CD4-positive, alpha-beta T cell treated with Interleukin-4 for 1 hour (primary cell): ENCODE measurements at regions not wholly inside any gene's neighbourhood (a gene's known extent, or its start where the extent isn't known, plus 50 kb on each side); places are given as distances from the start of the nearest gene placed in this dataset.
"Not testable (repeated sequence)": the region's sequence is repeated elsewhere in the genome, so short reads cannot be mapped to it uniquely, and the experiment has no call there.

Experiments used
- DNase-seq, 2 donors: peaks; one replicate each; pipeline ENCODE4 v3.0.0-alpha.2; 2020 to 2022

DNA sequence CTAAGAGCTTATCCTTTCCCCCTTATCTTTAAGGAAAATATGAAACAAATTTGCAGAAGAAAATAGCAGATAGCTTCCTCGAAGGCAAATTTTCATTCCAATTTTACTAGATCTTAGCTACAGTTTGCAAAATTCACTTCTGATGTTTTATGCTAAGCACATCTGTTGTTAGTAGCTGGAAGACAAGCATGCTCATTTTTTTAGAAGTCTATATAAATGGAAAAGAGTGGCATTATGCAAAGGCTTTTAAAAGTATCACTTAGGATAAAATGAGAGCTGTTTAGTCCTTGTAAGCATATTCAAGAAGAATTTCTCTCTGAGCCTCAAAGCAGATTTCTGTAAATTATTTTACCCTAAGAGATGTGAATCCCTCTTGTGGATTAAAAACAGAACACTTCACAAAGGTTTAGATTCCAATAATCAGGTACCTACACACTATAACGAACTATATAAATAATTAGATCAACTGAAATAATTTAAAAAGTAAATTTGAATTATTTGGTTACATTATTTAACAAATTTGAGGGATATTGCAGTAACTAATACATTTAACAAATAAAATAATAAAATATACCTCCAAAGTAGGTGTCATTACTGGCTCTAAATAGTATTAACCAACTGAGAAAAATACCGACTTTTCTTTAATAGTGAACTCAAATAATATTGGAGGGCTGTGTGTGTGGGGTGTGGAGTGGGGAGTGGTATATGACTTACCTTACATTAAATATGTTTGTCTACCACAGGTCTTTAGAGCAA lies 307.1 kb downstream of the SEMA3D start:
- DNase-seq, result no peak

DNA sequence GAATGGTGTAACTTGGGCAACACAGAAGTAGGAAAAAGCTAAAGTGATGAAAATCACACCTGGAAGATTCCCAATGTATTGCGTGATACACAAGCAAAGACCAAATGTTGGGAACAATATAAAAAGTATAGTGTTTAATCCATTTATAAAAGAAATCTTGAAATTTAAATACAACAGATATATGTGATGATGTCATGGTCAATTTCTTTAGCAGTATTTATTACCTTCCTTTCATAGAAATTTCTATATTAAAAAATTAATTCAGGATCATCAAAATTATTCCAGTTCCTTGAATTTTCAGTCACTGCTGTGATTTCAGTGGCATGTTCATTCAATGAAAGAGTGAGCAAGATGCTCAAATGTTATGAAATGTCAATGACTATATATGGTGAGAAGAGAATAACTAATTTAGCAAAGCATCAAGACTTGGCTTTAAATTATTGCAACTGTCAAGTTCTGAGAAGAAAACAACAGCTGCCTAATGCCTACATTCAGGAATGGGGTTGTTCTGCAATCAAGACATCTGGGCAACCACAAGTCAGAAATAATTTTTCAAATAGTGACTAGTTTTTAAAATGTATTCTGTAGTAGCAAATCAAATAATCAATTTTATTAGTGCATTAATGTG lies 308.8 kb downstream of the SEMA3D start:
- DNase-seq, result no peak

DNA sequence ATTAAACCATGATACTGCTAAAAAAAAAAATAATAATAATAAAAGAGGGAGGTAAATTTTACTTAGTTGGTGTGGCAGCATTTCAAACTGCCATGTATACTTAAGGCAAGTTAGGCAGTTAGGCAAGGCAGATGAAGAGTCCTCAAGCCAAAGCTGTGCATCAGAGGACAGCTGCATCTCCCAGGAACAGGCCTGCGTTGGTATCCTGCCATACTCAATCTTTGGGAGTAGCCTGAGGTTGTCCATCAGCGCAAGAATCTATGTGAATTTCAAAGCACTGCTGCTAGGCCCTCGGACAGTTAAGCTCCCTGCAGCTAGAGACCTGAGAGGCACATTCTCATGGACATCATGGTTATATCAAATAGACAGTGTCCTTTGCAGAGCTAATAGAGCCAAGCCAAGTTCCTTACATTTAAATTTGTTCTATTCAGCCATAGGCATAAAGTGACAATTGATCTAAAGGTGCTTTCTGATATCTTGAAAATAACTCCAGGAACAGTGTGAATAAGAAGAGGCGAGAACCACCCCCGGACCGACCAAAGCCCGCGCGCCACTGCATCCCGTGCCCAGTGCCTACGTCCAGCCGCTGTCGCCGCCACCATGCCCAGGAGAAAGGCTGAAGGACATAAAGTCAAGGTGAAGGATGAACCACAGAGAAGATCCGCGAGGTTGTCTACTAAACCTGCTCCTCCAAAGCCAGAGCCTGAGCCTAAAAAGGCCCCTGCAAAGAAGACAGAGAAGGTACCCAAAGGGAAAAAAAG lies 310.6 kb downstream of the SEMA3D start:
- DNase-seq, result no peak

DNA sequence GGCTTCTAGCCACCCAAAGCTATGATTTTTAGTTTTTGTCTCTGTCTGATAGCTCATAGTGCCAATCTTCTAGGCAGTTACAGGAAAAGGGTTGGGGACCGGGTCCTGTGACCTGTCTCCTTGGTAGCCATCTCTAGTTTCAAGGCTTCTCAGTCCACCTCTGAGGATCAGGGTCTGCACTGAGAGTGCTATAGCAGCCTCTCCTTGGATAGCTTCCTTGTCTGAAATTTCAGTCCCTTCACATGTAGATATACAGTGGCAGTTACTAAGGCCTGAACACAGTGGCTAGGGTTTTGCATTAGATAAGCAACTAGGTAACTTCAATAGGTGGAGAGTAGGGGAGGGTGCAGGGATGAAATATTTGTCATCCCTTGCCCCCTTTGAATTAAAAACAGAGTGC lies 321.3 kb downstream of the SEMA3D start:
- DNase-seq, result no peak

DNA sequence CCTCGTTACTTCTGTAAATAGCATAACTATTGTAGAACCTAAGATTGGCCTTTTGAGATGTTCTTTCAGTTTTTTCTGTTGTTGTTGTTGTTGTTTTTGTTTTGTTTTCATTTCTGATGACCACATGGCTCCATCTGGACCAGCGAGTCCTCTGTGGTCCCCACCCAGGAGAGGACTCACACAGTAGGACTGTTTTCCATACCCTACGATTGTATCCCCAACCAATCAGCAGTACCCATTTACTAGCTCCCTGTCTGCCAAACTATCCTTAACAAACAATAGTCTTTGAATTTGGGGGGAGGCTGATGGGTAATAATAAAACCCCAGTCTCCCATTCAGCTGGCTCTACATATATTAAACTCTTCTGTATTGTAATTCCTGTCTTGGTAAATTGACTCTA lies 329.5 kb downstream of the SEMA3D start:
- no peak for DNase-seq

GRCh38 chr7:84855758-84856157 lies 331.1 kb downstream of the SEMA3D start:
- no peak for DNase-seq

DNA sequence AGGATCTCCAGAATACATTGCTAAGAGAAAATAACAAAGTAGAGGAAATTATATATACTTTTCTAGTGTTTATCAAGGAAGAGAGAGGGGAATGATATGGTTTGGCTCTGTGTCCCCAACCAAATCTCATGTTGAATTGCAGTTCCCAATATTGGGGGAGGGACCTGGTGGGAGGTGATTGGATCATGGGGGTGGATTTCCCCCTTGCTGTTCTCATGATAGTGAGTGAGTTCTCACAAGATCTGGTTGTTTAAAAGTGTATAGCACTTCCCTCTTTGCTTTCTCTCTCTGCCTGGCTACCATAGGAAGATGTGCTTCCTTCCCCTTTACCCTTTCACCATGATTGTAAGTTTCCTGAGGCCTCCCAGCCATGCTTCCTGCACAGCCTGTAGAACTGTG lies 337.9 kb downstream of the SEMA3D start:
- DNase-seq, result not testable (repeated sequence)

DNA sequence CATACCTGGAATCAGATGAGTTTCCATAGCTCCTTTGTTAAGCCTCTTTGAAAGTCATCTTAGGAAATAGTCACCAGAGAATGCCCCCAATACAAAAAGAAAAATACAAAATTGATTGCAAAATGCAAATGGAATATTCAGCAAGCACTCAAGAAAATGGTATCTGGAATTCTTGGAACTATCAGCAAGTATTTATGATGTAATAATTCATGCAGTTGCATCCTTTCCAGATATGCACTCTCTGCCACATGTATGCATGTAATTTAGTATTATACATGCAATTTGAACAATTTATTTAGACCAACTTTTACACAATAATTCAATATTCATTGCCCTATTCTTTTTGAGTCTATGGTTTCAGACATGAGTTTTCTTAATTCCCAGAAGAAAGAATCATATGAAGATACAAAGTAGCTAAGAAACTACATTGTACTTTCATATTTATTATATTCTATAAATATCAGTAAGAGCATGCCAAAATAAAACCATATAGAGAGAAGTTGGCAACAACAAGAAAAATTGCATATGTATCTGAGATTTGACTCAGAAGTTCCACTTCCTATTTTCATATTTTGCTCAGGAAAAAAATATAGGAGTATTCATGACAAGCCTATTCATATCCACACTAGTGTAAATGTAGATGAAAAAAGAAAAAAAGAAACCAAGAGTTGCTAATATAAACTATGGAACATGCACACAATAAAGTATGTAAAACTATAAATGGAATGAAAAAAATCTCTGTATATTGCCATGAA lies 338.5 kb downstream of the SEMA3D start:
- DNase-seq, result no peak

- no peak for DNase-seq
Measured at GRCh38 chr7:84847790-84848189, 339.1 kb downstream of the SEMA3D start.

- no peak for DNase-seq
Measured at GRCh38 chr7:84847038-84847437, 339.8 kb downstream of the SEMA3D start.

GRCh38 chr7:84845971-84846370 lies 340.9 kb downstream of the SEMA3D start:
- no peak for DNase-seq

- DNase-seq, result no peak
Measured at GRCh38 chr7:84844771-84845170, 342.1 kb downstream of the SEMA3D start.

DNA sequence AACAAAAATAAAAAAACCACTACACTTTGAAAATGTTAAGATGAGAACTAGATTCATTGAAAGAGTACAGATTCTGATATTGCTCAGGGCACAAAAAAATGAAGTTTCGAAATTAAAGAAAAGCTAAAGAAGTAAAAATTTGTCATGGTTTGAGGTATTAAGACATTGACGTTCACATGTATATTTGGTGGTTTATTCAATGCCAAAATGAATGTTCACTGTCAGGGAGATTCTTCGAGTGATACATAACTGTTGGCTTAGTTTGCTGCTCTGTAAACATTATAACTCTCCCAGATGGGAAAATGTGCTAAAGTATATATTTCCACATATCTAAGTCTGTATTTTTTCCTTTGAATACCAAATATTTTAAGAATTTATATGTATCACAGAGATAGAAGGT lies 345.0 kb downstream of the SEMA3D start:
- DNase-seq, result no peak

- DNase-seq, result no peak
Measured at GRCh38 chr7:84838857-84839256, 348.0 kb downstream of the SEMA3D start.

- DNase-seq, result no peak
Measured at GRCh38 chr7:84837405-84837804, 349.5 kb downstream of the SEMA3D start.

DNA sequence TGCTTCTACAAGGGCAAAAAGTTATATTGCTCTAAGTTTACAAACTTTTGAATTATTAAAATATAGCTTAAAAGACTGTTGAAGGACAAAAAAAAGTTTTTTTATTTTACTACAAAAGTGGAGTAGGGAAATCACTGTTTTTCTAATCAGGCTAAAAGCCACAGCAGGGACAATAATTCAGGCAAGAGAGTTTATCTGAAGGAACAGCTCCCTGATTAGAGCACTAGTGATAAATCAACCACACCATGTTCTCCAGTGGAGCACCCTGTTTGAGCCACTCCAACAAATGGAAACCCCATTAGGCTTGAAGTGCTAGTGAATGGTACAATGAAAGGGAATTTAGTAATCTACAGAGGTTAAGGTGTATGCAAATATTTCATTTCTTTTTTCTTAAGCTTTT lies 357.1 kb downstream of the SEMA3D start:
- no peak for DNase-seq

DNA sequence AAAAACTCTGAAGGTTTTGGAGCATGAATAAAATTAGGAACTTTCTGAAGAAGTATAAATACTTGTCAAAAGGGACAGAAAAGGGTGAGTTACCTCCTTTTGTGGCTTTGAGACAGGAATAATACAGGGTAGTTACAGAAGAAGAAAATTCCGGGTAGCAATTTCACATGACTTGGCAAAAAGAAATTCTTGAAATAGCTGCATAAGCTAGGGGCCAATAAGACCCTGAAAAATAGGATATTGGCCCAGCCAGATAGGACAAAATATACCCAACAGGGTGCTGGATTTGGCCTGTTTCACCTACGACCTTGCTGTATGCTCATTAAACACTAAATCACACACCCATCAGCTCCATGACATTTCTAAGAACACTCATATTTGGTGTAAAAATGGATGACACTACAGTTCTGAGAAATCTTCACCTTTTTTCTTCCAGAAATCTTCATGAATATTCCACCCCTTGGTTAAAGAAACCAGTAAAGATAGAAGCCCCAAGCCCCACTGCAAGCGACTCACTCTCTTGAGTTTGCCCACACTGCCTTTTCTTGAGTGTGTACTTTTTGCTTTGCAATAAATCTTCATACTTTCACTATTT lies 362.7 kb downstream of the SEMA3D start:
- no peak for DNase-seq

GRCh38 chr7:84823530-84823929 lies 363.3 kb downstream of the SEMA3D start:
- DNase-seq, result no peak

DNA sequence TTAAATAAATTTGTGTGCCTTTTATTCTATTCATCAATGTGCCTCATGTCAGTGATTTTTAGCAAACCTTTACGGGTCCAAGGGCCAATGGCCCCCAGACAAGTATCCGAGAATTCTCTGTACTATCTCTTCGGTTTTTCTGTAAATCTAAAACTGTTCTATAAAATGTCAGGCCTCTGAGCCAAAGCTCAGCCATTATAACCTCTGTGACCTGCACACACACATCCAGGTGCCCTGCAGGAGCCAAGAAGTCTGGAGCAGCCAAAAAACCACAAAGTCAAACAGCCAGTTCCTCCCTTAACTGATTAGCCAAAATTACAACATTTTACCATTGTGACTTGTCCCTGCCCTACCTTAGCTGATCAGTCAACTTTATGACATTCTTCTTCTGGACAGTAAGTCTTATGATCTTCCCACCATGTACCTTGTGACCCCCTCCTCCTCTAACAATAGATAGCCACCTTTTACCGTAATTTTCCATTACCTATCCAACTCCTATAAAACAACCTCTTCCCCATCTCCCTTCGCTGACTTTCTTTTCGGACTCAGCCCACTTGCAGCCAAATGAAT lies 363.8 kb downstream of the SEMA3D start:
- no peak for DNase-seq

- DNase-seq, result no peak
Measured at GRCh38 chr7:84821671-84822534, 365.0 kb downstream of the SEMA3D start.

DNA sequence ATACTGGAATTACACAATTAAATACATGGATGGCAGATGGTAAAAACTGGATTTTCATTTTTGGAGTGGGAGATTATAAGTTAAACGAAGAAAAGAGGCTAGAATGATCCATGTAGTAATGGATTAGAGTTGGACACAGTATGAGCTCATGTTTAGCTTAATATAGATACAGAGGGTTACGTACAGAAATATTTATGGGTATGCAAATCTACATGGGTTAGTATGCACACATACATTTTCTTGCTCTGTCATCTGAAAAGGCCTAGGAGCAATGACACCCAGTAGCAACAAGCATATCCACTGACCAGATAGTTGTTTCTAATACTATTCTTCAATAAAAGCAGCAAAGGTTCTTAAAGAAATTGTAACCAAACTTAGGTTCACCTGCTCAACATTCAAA lies 366.4 kb downstream of the SEMA3D start:
- no peak for DNase-seq

- no peak for DNase-seq
Measured at GRCh38 chr7:84817016-84817415, 369.8 kb downstream of the SEMA3D start.
